ENCODE measurements at regions not wholly inside any gene's neighbourhood (a gene's known extent, or its start where the extent isn't known, plus 50 kb on each side); places are given as distances from the start of the nearest gene placed in this dataset.

DNA sequence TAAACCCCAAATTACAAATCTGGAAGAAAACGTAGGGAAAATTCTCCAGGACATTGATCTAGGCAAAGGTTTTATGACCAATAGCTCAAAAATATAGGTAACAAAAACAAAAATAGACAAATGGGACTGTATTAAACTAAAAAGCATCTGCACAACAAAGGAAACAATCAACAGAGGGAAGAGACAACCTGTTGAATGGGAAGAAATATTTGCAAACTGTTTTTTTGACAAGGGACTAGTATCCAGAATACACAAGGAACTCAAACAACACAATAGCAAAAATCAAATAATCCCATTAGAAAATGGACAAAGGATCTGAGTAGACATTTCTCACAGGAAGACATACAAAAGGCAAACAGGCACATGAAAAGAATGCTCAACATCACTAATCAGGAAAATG lies 386.3 kb downstream of the ENC1 start:
- Mint-ChIP-seq H3K27ac (ENCODE audit: unreplicated experiment) (no peak overlapping the region), H3K36me3 (ENCODE audit: low read depth) (no peaks in the 10 kb centered on the region), H3K27me3 (ENCODE audit: low read depth) (peaks cover 3% of the 10 kb centered on the region), H3K9me3 (ENCODE audit: low read depth) (no peaks in the 10 kb centered on the region), H3K4me1 (ENCODE audit: low read depth) (peaks cover 13% of the 10 kb centered on the region), H3K4me3 (ENCODE audit: unreplicated experiment) (no peak overlapping the region)
- no peak for DNase-seq (ENCODE audit: low spot score)
- no peak for TF ChIP-seq CTCF (IDR thresholded peaks at IDR 0.05)

GRCh38 chr5:74252044-74252443 lies 388.5 kb downstream of the ENC1 start:
- DNase-seq (ENCODE audit: low spot score): no peak
- no peak for TF ChIP-seq CTCF (IDR thresholded peaks at IDR 0.05)
- Mint-ChIP-seq H3K27me3 (ENCODE audit: low read depth) (no peaks in the 10 kb centered on the region), H3K36me3 (ENCODE audit: low read depth) (no peaks in the 10 kb centered on the region), H3K27ac (ENCODE audit: unreplicated experiment) (no peak overlapping the region), H3K9me3 (ENCODE audit: low read depth) (no peaks in the 10 kb centered on the region), H3K4me1 (ENCODE audit: low read depth) (peaks cover 13% of the 10 kb centered on the region), H3K4me3 (ENCODE audit: unreplicated experiment) (no peak overlapping the region)

- Mint-ChIP-seq H3K4me3 (ENCODE audit: unreplicated experiment) (no peak overlapping the region), H3K4me1 (ENCODE audit: low read depth) (peaks cover 13% of the 10 kb centered on the region), H3K27me3 (ENCODE audit: low read depth) (no peaks in the 10 kb centered on the region), H3K9me3 (ENCODE audit: low read depth) (no peaks in the 10 kb centered on the region), H3K27ac (ENCODE audit: unreplicated experiment) (peak overlapping the region; percentile 76), H3K36me3 (ENCODE audit: low read depth) (no peaks in the 10 kb centered on the region)
- no peak for DNase-seq (ENCODE audit: low spot score)
- no peak for TF ChIP-seq CTCF (IDR thresholded peaks at IDR 0.05)
These were observed 389.1 kb downstream of the ENC1 start for GRCh38 chr5:74251141-74252035.

DNA sequence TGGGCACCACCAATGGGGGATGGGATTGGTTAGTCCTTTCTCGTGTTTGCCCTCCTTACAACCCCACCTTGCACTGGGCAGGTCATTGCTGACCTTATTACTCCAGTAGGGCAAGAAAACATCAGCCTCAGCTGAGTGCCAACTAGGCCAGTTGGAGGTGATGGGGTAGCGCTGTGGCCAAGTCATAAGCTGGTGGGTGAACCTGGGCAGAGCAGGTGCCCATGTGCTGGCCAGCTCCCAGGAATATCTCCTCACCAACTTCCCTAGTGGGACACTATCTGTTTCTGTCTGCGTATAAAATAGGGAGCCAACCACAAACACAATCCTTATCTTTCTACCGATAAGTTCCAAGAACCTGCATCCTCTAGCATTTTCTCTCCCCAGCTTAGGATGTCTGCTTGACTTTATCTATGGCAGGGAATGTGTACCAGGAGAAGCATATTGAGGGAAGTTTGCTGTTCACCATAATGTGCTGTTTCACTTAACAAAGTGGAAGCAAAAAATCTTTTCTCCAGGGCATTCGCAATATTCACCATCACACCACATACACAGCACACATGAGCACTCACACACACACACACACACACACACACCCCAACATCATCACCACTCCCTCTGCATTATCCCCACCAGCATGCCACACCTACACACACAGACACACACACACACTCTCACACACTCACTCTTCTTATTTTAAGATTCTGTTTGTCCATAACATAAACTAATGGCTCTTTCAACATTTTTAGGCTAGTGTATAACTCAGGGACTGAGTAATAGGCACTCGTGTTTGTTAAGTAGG lies 390.0 kb downstream of the ENC1 start:
- H3K36me3 Mint-ChIP-seq (ENCODE audit: low read depth): no peaks in the 10 kb centered on the region
- no peak for TF ChIP-seq CTCF (IDR thresholded peaks at IDR 0.05)
- no peaks in the 10 kb centered on the region for H3K27me3 Mint-ChIP-seq (ENCODE audit: low read depth)
- H3K4me3 Mint-ChIP-seq (ENCODE audit: unreplicated experiment): no peak overlapping the region
- H3K27ac Mint-ChIP-seq (ENCODE audit: unreplicated experiment): peak overlapping the region; percentile 76
- no peak for DNase-seq (ENCODE audit: low spot score)
- peaks cover 13% of the 10 kb centered on the region for H3K4me1 Mint-ChIP-seq (ENCODE audit: low read depth)
- H3K9me3 Mint-ChIP-seq (ENCODE audit: low read depth): no peaks in the 10 kb centered on the region

DNA sequence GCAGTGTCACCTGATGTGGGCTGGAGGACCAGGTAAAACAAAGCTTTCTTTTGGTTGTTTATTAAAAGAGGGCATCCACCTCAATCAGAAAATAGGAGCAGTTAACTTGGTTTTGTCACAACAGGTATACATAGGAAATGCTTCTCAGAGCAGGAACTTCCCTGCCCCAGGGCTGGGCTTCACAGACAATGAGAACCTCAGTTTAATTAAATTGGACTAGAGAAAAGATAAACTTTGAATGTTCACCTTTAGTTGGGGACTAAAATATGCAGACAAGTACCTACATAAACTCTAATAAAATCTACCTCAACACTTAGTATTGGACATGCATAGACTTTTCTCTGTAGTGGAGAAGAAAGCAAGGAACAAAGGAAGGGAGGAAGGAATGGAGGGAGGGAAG lies 392.0 kb downstream of the ENC1 start:
- Mint-ChIP-seq H3K36me3 (ENCODE audit: low read depth) (no peaks in the 10 kb centered on the region), H3K4me1 (ENCODE audit: low read depth) (peaks cover 15% of the 10 kb centered on the region), H3K27me3 (ENCODE audit: low read depth) (no peaks in the 10 kb centered on the region), H3K4me3 (ENCODE audit: unreplicated experiment) (no peak overlapping the region), H3K27ac (ENCODE audit: unreplicated experiment) (no peak overlapping the region), H3K9me3 (ENCODE audit: low read depth) (no peaks in the 10 kb centered on the region)
- no peak for DNase-seq (ENCODE audit: low spot score)
- TF ChIP-seq CTCF (IDR thresholded peaks at IDR 0.05): no peak
